NCI-H1092 treated with DMSO at 0.1 percent for 48 hours (cell line): ENCODE measurements at regions not wholly inside any gene's neighbourhood (a gene's known extent, or its start where the extent isn't known, plus 50 kb on each side); places are given as distances from the start of the nearest gene placed in this dataset.
"Not testable (repeated sequence)": the region's sequence is repeated elsewhere in the genome, so short reads cannot be mapped to it uniquely, and the experiment has no call there.

ENCODE experiments used
- DNase-seq: peaks from one replicate; lab custom pipeline; 2025; lab: John Stamatoyannopoulos, UW

DNA sequence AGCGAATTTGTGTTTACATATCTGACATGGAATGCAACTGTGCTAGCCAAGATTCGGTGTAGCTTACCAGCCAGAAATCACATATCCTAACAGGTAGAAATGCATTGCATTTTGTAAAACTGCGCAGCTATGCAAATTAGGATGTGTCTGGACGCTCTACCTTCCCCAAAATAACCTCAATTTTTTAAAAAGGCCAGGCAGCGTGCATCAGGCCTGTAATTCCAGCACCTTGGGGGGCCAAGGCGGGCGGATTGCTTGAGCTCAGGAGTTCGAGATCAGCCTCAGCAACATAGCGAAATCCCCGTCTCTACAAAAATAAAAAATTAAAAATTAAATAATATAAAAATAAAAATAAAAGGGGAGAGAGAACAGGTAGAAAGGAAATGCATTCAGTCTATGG lies 305.0 kb downstream of the TYW1 start:
- DNase-seq: no peak

DNA sequence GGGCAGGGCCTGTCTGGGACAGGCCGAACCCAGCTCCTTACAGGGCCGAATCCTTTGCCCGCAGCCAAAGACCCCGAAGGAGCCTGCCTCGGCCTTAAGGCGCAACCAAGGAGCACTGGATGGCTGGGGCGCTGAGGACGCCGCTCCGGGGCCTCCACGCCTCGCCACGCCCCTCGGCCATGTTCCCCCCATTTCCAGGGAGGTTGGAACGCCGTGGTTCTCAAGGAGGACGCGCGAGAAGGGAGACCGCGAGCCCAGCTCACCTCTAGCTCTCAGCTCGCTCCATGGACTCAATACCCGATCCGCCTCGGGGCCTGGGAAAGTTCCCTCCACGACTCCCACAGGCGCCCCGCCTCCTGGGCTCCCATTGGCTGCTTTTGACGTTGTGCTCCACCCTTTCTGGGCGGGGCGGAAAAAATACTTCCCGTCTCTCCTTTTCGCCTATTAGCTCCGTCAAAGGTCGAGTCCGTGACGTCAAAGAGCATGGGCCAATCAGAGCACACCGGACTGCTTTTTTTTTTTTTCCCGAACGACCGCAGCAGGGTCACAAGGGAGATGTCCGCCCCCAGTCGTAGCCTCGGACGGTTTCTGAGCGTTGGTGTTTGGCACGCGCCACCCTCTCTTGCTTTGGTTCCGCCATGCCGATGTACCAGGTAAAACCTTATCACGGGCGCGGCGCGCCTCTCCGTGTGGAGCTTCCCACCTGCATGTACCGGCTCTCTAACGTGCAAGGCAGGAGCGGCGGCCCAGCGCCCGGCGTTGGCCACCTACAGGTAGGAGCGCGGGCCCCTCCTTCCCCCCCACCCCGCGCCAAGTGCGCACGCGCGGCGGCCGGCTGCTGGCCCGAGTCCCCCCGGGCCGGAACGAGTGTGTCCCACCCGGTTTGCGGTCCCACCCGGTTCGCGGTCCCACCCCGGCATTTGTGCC lies 305.7 kb downstream of the TYW1 start:
- peak; percentile 99 for DNase-seq

DNA sequence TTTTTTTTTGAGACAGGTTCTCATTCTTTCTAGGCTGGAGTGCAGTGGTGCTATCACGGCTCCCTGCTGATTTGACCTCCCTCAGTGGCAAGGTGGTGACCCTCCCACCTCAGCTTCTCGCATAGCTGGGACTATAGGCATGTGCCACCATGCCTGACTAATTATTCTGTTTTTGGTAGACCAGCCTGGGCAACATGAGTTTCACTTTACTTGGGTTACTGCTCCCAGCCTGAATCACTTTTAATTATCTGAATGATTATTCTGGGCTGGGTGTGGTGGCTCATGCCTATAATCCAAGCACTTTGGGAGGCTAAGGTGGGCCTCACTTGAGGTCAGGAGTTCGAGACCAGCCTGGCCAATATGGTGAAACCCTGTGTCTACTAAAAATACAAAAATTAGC lies 308.2 kb downstream of the TYW1 start:
- not testable (repeated sequence) for DNase-seq

DNA sequence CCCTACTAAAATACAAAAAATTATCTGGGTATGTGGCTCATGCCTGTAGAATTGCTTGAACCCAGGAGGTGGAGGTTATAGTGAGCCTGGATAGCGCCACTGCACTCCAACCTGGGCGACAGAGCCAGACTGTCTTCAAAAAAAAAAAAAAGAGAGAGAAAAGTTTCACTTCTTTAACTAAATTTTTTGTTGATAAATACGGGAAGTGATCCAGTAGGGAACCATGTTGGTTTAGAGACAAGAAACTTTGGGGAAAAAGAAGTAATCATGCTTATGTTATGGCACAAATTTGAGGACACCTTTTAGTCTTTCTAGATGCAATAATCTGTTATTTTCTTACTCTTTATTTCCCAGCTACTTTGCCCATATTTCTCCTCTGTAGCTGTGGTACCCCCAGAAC lies 309.7 kb downstream of the TYW1 start:
- no peak for DNase-seq

DNA sequence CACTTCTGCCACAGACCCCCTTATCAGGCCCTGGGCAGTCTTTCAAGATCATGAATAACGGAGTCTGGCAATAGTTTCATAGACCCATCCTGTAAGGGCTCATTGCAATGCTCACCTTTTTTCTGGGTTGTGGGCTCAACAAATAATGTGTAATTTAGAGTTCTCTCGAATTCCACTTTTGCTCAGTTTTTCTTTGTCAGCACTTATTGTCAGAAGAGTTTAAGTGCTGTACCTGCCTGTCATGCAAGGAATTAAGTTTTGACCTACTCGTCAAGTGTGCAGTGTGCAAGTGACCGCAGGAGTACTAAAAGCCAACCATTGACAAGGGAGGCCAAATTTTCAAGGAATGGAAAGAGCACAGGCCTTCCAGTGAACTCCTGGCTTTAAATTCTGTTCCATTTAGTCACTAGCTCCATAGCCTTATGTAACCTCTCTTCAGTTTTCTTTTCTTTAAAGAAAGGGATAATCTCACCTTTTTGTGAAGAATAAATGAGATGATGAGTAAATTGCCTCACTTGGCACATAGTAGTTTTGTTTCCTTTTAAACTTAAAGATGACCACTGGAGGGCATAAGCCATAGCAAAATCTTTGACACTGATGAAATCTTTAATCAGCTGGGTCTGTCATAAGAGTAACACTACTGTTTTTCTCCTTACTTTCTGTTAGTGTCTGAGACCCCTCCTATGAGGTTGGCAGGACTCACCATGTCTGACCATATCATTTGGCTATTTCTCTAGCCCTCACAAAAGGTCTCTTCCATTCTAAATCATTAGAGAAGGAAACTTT lies 313.3 kb downstream of the TYW1 start:
- no peak for DNase-seq

DNA sequence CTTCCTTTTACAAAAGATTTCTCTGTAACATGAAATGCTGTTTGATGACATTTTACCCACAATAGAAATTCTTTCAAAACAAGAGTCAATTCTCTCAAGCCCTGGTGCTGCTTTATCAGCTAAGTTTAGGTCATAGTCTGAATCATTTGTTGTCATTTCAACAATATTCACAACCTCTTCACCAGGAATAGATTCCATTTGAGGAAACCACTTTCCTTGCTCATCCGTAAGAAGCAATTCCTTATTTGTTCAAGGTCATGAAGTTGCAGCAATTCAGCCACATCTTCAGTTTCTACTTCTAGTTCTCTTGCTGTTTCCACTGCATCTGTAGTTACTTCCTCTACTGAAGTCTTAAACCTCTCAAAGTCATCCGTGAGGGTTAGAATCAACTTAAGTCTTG lies 315.3 kb downstream of the TYW1 start:
- DNase-seq: no peak

DNA sequence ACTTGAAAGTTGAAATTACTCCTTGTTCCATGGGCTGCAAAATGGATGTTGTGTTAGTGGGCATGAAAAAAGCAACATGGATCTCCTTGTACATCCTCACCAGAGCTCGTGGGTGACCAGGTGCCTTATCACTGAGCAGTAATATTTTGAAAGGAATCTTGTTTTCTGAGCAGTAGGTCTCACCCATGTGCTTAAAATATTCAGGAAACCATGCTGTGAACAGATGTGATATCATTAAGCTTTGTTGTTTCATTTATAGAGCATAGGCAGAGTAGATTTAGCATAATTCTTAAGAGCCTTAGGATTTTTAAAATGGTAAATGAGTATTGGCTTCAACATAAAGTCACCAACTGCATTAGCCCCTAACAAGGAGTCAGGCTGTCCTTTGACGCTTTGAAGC lies 316.6 kb downstream of the TYW1 start:
- no peak for DNase-seq

DNA sequence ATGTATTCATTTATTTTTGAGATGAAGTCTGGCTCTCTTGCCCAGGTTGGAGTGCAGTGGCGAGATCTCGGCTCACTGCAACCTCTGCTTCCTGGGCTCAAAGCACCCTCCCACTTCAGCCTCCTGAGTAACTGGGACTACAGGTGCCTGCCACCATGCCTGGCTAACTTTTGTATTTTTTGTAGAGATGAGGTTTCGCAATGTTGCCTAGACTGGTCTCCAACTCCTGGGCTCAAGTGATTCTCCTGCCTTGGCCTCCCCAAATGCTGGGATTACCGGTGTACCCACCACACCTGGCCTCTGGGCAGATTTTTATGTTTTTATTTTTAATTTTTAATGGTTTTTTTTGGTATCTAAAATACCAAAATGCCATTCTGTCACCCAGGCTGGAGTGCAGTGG lies 320.3 kb downstream of the TYW1 start:
- DNase-seq: not testable (repeated sequence)

DNA sequence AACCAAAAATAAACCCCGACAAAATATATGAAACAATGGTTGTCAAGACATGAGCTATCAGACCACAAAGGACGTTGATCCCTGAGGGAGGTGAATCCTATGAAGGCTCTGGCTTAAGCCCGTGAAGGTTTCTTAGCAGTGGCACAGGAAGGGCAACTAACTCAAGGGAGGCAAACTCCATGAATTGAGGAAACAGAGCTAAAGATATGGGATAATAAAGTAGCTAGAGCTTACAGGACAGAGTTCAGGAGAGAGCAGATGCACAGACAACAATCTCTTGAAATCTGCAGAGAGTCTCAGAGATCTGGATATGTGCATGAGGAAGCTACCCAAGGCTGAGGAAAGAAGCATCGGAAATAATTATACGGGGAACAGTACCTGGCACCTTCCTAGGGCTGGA lies 331.6 kb downstream of the TYW1 start:
- not testable (repeated sequence) for DNase-seq

DNA sequence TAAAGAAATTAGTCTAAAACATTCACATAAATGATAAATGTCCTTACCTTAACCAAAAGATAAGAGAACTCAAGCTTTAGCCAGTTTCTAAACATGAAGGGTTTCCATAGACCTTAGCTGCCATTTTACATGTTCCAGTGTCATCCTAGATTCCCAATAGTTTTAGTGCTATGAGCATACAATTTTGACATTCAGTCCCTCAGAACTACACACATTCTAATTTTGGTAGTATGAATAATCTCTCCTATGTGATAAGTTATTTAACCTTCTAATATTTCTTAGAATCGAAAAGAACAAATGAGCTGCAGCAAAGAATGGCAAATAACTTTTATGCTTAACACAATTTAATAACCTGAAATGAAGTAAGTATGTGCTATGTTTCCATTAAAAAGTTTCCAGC lies 338.5 kb downstream of the TYW1 start:
- DNase-seq: not testable (repeated sequence)

DNA sequence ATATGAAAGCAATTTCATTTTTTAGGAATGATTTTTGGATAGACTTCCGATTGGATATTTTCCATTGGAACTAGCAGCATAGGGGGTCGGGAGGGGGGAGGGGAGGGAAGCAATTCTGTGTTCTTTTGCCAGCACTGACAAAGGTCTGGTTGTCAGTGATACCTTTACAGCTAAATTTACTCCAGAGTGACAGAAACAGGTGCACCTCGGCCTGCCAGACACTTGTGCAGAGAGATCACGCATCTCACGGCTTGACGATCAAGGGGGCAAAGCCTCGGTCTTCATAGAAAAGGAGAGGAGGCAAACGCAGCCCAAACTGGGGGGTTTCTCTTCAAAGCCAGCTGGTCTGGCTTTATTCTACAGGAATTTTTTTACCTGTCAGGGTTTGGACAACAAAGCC lies 339.0 kb downstream of the TYW1 start:
- DNase-seq: not testable (repeated sequence)

DNA sequence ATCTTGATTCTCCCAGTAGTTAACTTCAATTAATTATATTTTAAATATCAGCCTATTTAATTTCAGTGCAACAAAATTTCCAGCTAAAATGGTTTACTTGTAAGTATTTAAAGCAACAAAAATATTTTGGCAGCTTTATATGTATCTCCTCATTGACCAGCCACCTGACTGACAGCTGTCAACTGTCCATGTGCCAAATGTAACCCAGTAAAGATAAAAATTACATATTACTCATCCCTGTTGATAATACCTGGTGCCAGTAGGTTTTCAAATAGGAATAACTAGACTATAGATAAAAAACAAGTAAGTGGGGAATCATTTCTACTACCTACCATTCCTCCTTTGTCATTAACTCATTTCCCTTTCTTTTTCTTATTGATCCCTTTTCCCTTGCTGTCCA lies 341.9 kb downstream of the TYW1 start:
- not testable (repeated sequence) for DNase-seq

DNA sequence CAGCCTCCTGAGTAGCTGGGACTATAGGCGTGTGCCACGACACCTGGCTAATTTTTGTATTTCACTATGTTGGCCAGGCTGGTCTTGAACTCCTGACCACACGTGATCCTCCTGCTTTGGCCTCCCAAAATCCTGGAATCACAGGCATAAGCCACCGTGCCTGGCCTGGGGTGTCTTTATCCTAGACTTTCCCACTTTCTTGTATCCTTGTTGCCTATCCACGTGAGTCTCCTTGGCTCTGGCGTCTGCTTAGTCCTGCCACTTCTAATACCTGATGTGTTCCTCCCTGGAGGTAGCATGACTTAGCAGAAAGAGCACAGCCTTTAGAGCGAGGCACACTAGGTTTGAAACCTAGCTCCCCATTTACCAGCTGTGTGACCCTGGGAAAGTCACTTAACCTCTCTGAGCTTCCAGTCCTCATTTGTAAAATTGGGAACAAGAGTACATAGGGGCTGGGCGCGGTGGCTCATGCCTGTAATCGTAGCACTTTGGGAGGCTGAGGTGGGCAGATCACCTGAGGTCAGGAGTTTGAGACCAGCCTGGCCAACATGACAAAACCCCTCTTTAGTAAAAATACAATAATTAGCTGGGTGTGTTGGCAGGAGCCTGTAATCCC lies 344.6 kb downstream of the TYW1 start:
- no peak for DNase-seq

DNA sequence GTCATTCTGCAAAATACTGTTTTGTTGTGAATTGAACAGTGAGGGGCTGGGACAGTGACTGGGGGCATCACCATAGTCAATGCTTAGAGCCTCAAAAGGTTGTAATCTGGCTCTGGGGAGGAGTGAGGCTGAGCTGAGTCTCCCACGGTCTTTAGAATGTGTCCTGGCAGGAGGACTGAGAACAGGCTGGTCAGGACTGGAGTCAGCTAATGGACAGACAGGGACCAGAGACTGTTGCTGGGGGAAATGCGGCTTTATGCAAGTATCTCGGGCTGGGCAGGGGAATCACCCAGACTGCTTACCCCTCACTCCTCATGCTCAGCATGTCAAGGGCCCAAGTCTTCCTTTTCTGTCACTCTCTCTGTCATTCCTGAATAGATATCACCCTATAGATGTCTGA lies 346.5 kb downstream of the TYW1 start:
- DNase-seq: no peak

DNA sequence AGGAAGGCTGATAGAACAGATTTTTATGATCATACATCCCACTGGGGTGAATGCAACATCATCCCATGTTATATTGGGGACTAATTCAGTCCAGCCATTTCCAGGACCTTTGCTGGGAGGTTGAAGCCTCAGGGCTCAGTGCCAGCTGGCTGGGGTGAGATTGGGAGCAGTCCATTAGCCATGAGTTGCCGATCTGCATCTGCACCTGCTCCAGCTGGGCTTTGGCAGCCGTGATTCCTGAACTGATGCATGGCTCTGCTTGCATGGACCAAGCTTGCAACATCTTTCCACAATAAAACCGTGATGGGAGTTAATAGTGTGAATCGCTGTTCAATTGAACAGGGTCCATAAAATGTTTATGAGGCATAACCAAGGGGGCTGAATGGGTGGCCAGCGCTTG lies 346.9 kb downstream of the TYW1 start:
- peak; percentile 84 for DNase-seq

DNA sequence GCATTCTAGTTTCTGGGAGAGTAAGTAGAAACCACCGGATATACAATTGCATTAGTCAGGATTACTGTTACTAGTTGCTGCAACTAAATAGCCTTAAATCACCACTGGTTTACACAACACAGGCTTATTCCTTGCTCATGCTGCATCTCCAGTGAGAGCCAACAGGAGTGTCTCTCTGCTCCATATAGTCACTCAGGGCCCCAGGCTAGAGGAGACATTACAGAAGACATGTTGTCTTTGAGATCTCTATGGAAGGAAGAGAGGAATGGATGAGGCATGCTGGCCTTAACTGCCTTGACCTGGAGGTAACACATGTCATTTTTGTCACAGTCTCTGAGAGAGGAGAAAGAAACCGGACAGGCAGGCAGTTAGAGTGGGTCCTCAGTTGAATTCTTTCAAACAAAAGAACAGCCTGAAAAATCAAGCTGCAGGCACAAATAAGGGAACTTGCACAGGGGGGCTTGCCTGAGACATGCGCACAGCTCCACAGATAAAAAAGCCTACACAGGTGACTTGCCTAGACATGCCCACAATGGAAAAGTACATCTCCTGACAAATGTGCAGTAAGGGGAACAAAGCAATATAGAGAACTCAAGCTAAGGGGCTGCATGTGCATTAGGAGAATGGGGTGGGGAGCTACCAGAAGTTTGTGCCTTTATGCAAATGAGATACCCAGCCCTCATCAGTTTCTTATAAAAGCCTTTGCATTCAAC lies 348.0 kb downstream of the TYW1 start:
- DNase-seq: no peak

DNA sequence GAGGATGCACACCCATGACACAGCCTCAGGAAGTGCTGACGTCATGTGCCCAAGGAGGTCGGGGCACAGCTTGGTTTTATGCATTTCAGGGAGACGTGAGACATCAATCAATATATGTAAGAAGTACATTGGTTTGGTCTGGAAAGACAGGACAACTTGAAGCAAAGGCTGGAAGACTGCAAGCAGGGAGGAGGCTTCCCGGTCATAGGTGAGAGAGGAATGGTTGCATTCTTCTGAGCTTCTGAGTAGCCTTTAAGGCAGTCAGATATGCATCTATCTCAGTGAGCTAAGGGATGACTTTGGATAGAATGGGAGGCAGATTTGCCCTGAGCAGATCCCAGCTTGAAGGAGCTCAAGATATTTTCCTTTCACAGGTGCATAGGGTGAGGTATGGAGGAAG lies 349.5 kb downstream of the TYW1 start:
- DNase-seq: no peak

DNA sequence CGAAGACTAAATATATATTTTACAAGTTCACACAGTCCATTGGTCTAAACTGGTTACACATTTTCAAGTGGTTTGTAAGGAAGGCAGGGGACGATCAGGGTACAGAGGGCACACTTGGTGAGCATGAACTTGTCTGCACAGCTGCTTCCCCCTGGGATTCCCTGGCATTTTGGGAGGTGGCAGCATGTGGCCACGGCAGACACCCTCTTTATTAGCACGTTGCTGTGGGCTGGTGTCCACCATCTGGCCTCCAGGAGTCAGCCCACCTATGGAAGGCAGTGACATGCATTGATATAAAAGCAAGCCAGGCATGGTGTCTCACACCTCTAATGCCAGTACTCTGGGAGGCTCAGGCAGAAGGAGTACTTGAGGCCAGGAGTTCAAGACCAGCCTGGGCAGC lies 350.2 kb downstream of the TYW1 start:
- DNase-seq: no peak

DNA sequence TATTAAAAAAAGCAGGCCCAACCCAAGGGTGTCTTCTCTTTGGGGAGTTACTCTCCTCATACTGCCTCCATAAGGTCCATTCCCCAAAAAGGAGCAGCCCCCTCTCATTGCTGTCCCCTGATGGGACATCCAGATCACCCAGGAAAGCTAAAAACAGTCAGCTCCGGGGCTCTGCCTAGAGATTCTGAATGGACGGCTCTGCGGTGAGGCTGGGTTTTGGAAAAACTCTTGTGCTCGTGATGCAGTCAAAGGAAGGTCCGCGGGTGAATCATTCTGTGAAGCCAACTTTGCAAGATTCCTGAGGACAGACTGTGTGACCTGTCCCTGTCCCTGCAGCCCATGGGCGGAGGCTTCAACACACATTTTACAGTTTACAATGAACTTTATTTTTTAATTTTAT lies 351.5 kb downstream of the TYW1 start:
- no peak for DNase-seq

DNA sequence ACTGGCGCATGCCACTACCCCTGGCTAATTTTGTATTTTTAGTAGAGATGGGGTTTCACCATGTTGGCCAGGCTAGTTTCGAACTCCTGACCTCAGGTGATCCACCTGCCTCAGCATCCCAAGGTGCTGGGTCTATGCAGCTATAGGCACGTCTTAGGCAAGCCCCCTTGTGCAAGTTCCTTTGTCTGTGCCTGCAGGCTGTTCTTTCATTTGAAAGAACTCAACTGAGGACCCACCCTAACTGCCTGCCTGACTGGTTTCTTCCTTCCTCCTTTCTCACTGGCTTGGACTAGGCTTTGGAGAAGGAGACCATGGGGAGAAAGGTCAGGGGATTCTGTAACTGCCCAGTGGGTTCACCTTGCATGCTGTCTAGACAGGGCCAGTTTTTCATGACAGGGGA lies 361.0 kb downstream of the TYW1 start:
- not testable (repeated sequence) for DNase-seq

DNA sequence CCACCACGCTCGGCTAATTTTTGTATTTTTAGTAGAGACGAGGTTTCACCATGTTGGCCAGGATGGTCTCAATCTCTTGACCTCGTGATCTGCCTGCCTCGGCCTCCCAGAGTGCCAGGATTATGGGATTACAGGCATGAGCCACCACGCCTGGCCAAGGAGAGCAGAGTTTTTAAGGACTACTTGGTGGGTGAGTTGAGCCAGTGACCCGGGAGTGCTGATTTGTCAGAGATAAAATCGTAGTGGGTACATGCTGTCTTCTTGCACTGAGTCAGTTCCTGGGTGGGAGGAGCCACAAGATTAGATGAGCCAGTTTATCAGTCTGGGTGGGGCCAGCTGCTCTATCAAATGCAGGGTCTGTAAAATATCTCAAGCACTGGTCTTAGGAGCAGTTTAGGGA lies 361.7 kb downstream of the TYW1 start:
- DNase-seq: not testable (repeated sequence)

DNA sequence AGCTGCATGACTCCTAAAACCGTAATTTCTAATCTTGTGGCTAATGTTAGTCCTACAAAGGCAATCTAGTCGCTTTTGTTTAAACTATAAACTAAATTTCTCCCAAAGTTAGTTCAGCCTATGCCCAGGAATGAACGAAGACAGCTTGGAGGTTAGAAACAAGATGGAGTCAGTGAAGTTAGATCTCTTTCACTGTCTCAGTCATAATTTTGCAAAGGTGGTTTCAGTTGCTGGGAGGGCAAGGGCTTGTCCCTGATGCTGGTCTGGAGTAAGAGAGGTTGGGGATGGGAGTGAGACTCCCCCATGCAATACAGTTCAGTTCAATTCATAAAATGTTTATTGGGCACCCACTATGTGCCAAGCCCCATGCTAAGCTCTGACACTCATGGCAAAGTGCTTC lies 362.1 kb downstream of the TYW1 start:
- DNase-seq: not testable (repeated sequence)
